ENCODE measurements at regions not wholly inside any gene's neighbourhood (a gene's known extent, or its start where the extent isn't known, plus 50 kb on each side); places are given as distances from the start of the nearest gene placed in this dataset.
"Not testable (repeated sequence)": the region's sequence is repeated elsewhere in the genome, so short reads cannot be mapped to it uniquely, and the experiment has no call there.

GRCh38 chr5:45893309-45893708 is 197.1 kb upstream of the HCN1 start:
- Histone ChIP-seq H3K9me3 (peaks cover 2% of the 10 kb centered on the region), H3K27ac (ENCODE audit: low read length) (no peak overlapping the region), H3K27me3 (replicated peaks in 1 of 2; ENCODE audit: control insufficient read depth in 2 of 2, extremely low read depth in 1 of 2, insufficient read depth in 2 of 2, low read length in 1 of 2) (no peaks in the 10 kb centered on the region), H3K4me3 (ENCODE audit: control insufficient read depth in 1 of 2, extremely low read depth in 1 of 2, low read length in 1 of 2) (no peak overlapping the region), H3K4me1 (ENCODE audit: control insufficient read depth in 1 of 2, extremely low read depth in 1 of 2, insufficient read depth in 2 of 2, low read length in 2 of 2) (no peaks in the 10 kb centered on the region), H3K36me3 (ENCODE audit: control insufficient read depth in 2 of 2, extremely low read depth in 1 of 2, insufficient read depth in 1 of 2, low read length in 1 of 2) (no peaks in the 10 kb centered on the region)
- Mint-ChIP-seq H3K27ac (no peak overlapping the region), H3K4me3 (no peak overlapping the region), H3K9me3 (peaks cover 9 to 22% (median 15%) of the 10 kb centered on the region in 3 donors), H3K4me1 (no peaks in the 10 kb centered on the region), H3K27me3 (no peaks in the 10 kb centered on the region), H3K36me3 (no peaks in the 10 kb centered on the region)
- ChIA-PET CTCF (no interaction called here), POLR2A (no interaction called here)
- ATAC-seq (replicated peaks in 1 of 4) (no peak), DNase-seq (no peak)

GRCh38 chr5:45890441-45891080 is 194.4 kb upstream of the HCN1 start:
- H3K4me1 ChIP-seq (ENCODE audit: control insufficient read depth in 1 of 2, extremely low read depth in 1 of 2, insufficient read depth in 2 of 2, low read length in 2 of 2); H3K4me3 Mint-ChIP-seq; H3K27me3 ChIP-seq (replicated peaks in 1 of 2; ENCODE audit: control insufficient read depth in 2 of 2, extremely low read depth in 1 of 2, insufficient read depth in 2 of 2, low read length in 1 of 2); H3K4me3 ChIP-seq (ENCODE audit: control insufficient read depth in 1 of 2, extremely low read depth in 1 of 2, low read length in 1 of 2); DNase-seq; H3K27ac ChIP-seq (ENCODE audit: low read length); H3K27me3 Mint-ChIP-seq; H3K9me3 ChIP-seq; H3K27ac Mint-ChIP-seq; H3K36me3 ChIP-seq (ENCODE audit: control insufficient read depth in 2 of 2, extremely low read depth in 1 of 2, insufficient read depth in 1 of 2, low read length in 1 of 2); H3K4me1 Mint-ChIP-seq; CTCF ChIA-PET; ATAC-seq (replicated peaks in 1 of 4); H3K36me3 Mint-ChIP-seq; POLR2A ChIA-PET: not testable (repeated sequence)
- H3K9me3 Mint-ChIP-seq = peaks cover 11 to 20% (median 20%) of the 10 kb centered on the region in 3 donors
- WGBS (ENCODE audit: insufficient coverage) = 92% methylated on average over 19 of the region's 28 CpGs

- Mint-ChIP-seq H3K27me3 (no peaks in the 10 kb centered on the region), H3K4me3 (no peak overlapping the region), H3K4me1 (no peaks in the 10 kb centered on the region), H3K27ac (no peak overlapping the region), H3K36me3 (no peaks in the 10 kb centered on the region), H3K9me3 (peaks cover 12 to 34% (median 33%) of the 10 kb centered on the region in 3 donors)
- H3K27ac ChIP-seq (ENCODE audit: low read length) = no peak overlapping the region
- no peak overlapping the region for H3K4me3 ChIP-seq (ENCODE audit: control insufficient read depth in 1 of 2, extremely low read depth in 1 of 2, low read length in 1 of 2)
- no peaks in the 10 kb centered on the region for H3K4me1 ChIP-seq (ENCODE audit: control insufficient read depth in 1 of 2, extremely low read depth in 1 of 2, insufficient read depth in 2 of 2, low read length in 2 of 2)
- no peak for ATAC-seq (replicated peaks in 1 of 4)
- no peaks in the 10 kb centered on the region for H3K36me3 ChIP-seq (ENCODE audit: control insufficient read depth in 2 of 2, extremely low read depth in 1 of 2, insufficient read depth in 1 of 2, low read length in 1 of 2)
- peaks cover 2% of the 10 kb centered on the region for H3K9me3 ChIP-seq
- POLR2A ChIA-PET = no interaction called here
- no peaks in the 10 kb centered on the region for H3K27me3 ChIP-seq (replicated peaks in 1 of 2; ENCODE audit: control insufficient read depth in 2 of 2, extremely low read depth in 1 of 2, insufficient read depth in 2 of 2, low read length in 1 of 2)
- no peak for DNase-seq
- WGBS (ENCODE audit: insufficient coverage) = no CpG with 5 or more reads among the region's 2 CpGs
- CTCF ChIA-PET = no interaction called here
These were observed 166.6 kb upstream of the HCN1 start for GRCh38 chr5:45862763-45863162.

GRCh38 chr5:45847877-45848276 is 151.7 kb upstream of the HCN1 start:
- ChIA-PET POLR2A (no interaction called here), CTCF (no interaction called here)
- H3K27me3 Mint-ChIP-seq = no peaks in the 10 kb centered on the region
- Histone ChIP-seq H3K4me1 (ENCODE audit: control insufficient read depth in 1 of 2, extremely low read depth in 1 of 2, insufficient read depth in 2 of 2, low read length in 2 of 2) (no peaks in the 10 kb centered on the region), H3K9me3 (peaks cover 2% of the 10 kb centered on the region), H3K27ac (ENCODE audit: low read length) (no peak overlapping the region), H3K4me3 (ENCODE audit: control insufficient read depth in 1 of 2, extremely low read depth in 1 of 2, low read length in 1 of 2) (no peak overlapping the region), H3K36me3 (ENCODE audit: control insufficient read depth in 2 of 2, extremely low read depth in 1 of 2, insufficient read depth in 1 of 2, low read length in 1 of 2) (no peaks in the 10 kb centered on the region), H3K27me3 (replicated peaks in 1 of 2; ENCODE audit: control insufficient read depth in 2 of 2, extremely low read depth in 1 of 2, insufficient read depth in 2 of 2, low read length in 1 of 2) (no peaks in the 10 kb centered on the region)
- H3K27ac Mint-ChIP-seq = no peak overlapping the region
- H3K9me3 Mint-ChIP-seq = peaks cover 16 to 47% (median 19%) of the 10 kb centered on the region in 3 donors
- H3K4me3 Mint-ChIP-seq = no peak overlapping the region
- WGBS (ENCODE audit: insufficient coverage) = 83% methylated on average over 1 of the region's 3 CpGs
- ATAC-seq (replicated peaks in 1 of 4) = no peak
- no peak for DNase-seq
- H3K36me3 Mint-ChIP-seq = no peaks in the 10 kb centered on the region
- no peaks in the 10 kb centered on the region for H3K4me1 Mint-ChIP-seq

DNA sequence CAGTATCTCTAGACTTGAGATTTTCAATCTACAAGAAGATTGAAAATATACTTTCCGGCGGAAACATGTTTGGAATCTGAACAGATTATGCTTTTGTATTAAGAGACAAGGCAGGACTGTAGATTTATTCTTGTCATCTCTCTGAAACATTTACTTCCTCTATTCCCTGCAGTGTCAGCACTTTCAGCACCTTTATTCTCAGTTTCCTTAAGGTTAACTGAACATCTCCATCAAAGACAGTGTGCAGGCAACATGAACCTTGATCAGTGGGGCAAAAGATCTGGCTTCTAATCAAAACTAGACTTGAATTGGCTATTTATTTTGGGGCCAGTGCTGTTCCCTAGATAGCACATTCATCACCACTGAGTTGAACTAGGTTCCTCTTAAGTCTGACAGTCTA is 129.9 kb upstream of the HCN1 start:
- WGBS (ENCODE audit: insufficient coverage) = no CpG with 5 or more reads among the region's 2 CpGs
- H3K27ac ChIP-seq (ENCODE audit: low read length) = no peak overlapping the region
- ChIA-PET POLR2A (no interaction called here), CTCF (no interaction called here)
- DNase-seq = no peak
- Mint-ChIP-seq H3K27ac (no peak overlapping the region), H3K9me3 (peaks cover 11 to 29% (median 29%) of the 10 kb centered on the region in 3 donors), H3K4me3 (no peak overlapping the region), H3K4me1 (no peaks in the 10 kb centered on the region), H3K27me3 (no peaks in the 10 kb centered on the region), H3K36me3 (no peaks in the 10 kb centered on the region)
- peaks cover 4% of the 10 kb centered on the region for H3K9me3 ChIP-seq
- H3K4me3 ChIP-seq (ENCODE audit: control insufficient read depth in 1 of 2, extremely low read depth in 1 of 2, low read length in 1 of 2) = no peak overlapping the region
- H3K36me3 ChIP-seq (ENCODE audit: control insufficient read depth in 2 of 2, extremely low read depth in 1 of 2, insufficient read depth in 1 of 2, low read length in 1 of 2) = no peaks in the 10 kb centered on the region
- H3K27me3 ChIP-seq (replicated peaks in 1 of 2; ENCODE audit: control insufficient read depth in 2 of 2, extremely low read depth in 1 of 2, insufficient read depth in 2 of 2, low read length in 1 of 2) = no peaks in the 10 kb centered on the region
- no peaks in the 10 kb centered on the region for H3K4me1 ChIP-seq (ENCODE audit: control insufficient read depth in 1 of 2, extremely low read depth in 1 of 2, insufficient read depth in 2 of 2, low read length in 2 of 2)
- ATAC-seq (replicated peaks in 1 of 4) = no peak

GRCh38 chr5:45800331-45800730 is 104.2 kb upstream of the HCN1 start:
- Histone ChIP-seq H3K4me3 (ENCODE audit: control insufficient read depth in 1 of 2, extremely low read depth in 1 of 2, low read length in 1 of 2) (no peak overlapping the region), H3K27ac (ENCODE audit: low read length) (no peak overlapping the region), H3K27me3 (replicated peaks in 1 of 2; ENCODE audit: control insufficient read depth in 2 of 2, extremely low read depth in 1 of 2, insufficient read depth in 2 of 2, low read length in 1 of 2) (no peaks in the 10 kb centered on the region), H3K4me1 (ENCODE audit: control insufficient read depth in 1 of 2, extremely low read depth in 1 of 2, insufficient read depth in 2 of 2, low read length in 2 of 2) (no peaks in the 10 kb centered on the region), H3K36me3 (ENCODE audit: control insufficient read depth in 2 of 2, extremely low read depth in 1 of 2, insufficient read depth in 1 of 2, low read length in 1 of 2) (no peaks in the 10 kb centered on the region), H3K9me3 (no peaks in the 10 kb centered on the region)
- WGBS (ENCODE audit: insufficient coverage) = 71% methylated on average over 2 of the region's 2 CpGs
- POLR2A ChIA-PET = no interaction called here
- H3K4me3 Mint-ChIP-seq = no peak overlapping the region
- CTCF ChIA-PET = no interaction called here
- H3K4me1 Mint-ChIP-seq = no peaks in the 10 kb centered on the region
- ATAC-seq (replicated peaks in 1 of 4) = no peak
- H3K27ac Mint-ChIP-seq = no peak overlapping the region
- no peaks in the 10 kb centered on the region for H3K27me3 Mint-ChIP-seq
- no peak for DNase-seq
- H3K36me3 Mint-ChIP-seq = no peaks in the 10 kb centered on the region
- peaks cover 17 to 32% (median 21%) of the 10 kb centered on the region in 3 donors for H3K9me3 Mint-ChIP-seq

DNA sequence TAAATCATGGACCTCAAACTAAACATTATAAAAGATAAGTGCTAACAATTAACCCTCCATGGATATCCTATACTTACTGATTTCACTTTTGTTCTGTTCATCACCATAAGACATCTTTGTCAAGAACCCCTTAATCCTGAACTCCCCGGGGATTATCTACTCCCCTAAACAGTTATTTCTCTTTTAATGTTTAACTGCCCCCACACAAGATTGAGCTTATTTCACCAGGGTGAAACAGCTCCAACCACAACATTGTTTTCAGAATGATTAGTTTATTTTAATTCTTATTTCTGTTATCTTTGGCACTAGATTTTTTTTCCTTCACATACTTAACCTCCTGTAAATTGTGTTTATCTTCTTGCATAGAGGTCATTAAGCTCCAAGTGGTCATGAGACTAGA is 103.2 kb upstream of the HCN1 start:
- Mint-ChIP-seq H3K36me3 (no peaks in the 10 kb centered on the region), H3K9me3 (peaks cover 13 to 29% (median 18%) of the 10 kb centered on the region in 3 donors), H3K27ac (no peak overlapping the region), H3K4me3 (no peak overlapping the region), H3K27me3 (no peaks in the 10 kb centered on the region), H3K4me1 (no peaks in the 10 kb centered on the region)
- no peak for ATAC-seq (replicated peaks in 1 of 4)
- Histone ChIP-seq H3K27me3 (replicated peaks in 1 of 2; ENCODE audit: control insufficient read depth in 2 of 2, extremely low read depth in 1 of 2, insufficient read depth in 2 of 2, low read length in 1 of 2) (no peaks in the 10 kb centered on the region), H3K4me1 (ENCODE audit: control insufficient read depth in 1 of 2, extremely low read depth in 1 of 2, insufficient read depth in 2 of 2, low read length in 2 of 2) (no peaks in the 10 kb centered on the region), H3K9me3 (no peaks in the 10 kb centered on the region), H3K36me3 (ENCODE audit: control insufficient read depth in 2 of 2, extremely low read depth in 1 of 2, insufficient read depth in 1 of 2, low read length in 1 of 2) (no peaks in the 10 kb centered on the region), H3K27ac (ENCODE audit: low read length) (no peak overlapping the region), H3K4me3 (ENCODE audit: control insufficient read depth in 1 of 2, extremely low read depth in 1 of 2, low read length in 1 of 2) (no peak overlapping the region)
- no CpG with 5 or more reads among the region's 1 CpG for WGBS (ENCODE audit: insufficient coverage)
- POLR2A ChIA-PET = no interaction called here
- no peak for DNase-seq
- CTCF ChIA-PET = no interaction called here

Measured in T-cell (primary cell).